ENCODE measurements at regions not wholly inside any gene's neighbourhood (a gene's known extent, or its start where the extent isn't known, plus 50 kb on each side); places are given as distances from the start of the nearest gene placed in this dataset.

DNA sequence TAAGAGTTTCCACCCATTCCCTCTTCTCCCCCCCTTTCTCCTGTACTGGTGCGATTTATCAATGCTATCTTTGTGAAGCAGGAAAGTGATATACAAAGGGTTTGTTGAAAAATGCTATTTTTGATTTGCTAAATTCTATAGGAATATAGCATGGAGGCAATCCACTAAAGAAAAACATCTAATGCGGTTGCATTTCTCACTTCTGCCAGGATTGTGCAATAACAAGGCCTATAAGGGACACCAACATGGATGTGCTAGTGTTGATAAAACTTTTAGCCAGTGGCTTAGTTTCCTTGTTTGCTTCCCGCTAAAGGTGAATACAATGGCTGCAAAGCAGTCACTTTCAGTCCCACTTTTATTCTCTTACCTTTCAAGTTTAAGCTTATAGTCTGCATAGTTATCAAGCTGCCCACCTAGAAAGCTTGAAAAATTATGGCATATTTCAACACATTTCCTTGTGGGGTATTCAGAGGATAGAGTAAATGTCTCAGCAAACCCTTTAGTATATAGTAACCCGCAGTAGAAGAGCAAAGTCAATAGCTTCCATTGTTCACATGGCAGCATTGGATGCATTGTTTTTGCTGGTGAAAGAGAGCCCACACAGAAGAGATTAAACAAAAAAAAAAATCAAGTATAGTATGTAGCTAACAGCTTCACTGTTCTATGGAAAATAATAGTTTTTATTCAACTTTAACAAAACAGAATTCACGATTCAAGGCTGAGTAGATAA lies 674.6 kb upstream of the SEMA6A start:
- DNase-seq: no peak

- no peak for DNase-seq
Observed at GRCh38 chr5:117246424-117246823, 671.8 kb upstream of the SEMA6A start.

GRCh38 chr5:117245130-117245529 lies 670.5 kb upstream of the SEMA6A start:
- no peak for DNase-seq

GRCh38 chr5:117242028-117242427 lies 667.4 kb upstream of the SEMA6A start:
- DNase-seq: no peak

DNA sequence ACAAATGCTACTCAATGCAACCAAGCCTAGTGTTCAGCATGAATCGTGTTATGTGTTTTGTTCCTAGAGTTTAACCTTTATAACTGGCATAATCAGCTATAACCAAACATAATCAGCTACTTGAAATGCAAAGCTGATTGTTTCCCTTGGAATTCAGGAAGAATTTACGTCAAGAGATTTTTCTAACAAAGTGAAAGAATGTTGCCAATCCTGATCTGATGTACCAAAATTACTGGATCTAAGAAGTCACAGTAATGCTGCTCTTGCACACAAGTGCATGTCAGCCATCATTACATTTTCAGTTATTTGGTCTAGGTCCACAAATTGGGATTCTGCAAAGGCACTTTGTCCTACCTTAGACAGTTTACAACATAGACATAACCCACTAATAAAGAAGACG lies 662.3 kb upstream of the SEMA6A start:
- no peak for DNase-seq

DNA sequence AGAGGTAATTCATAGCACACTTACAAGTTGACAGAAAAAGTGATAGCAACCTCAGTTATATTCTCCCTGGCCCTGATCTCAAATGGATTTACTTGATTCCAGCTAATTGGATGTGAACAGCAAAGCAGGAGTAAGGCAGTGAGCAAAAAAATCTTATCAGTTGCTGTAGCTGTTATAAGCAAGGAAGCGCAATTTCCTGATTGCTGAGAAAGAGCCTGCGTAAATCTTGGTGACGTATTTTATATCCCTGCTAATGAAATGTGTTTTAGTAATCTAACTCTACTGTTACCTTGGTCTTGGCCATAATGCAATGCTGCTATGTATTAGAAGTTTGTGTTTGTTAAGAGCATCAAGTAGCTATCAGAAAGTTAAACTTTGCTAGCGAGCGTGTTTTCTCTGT lies 661.2 kb upstream of the SEMA6A start:
- no peak for DNase-seq

GRCh38 chr5:117230375-117230774 lies 655.8 kb upstream of the SEMA6A start:
- no peak for DNase-seq

- DNase-seq: no peak
Observed at GRCh38 chr5:117220730-117221129, 646.1 kb upstream of the SEMA6A start.

- DNase-seq: no peak
Observed at GRCh38 chr5:117218789-117219188, 644.2 kb upstream of the SEMA6A start.

- no peak for DNase-seq
Observed at GRCh38 chr5:117212866-117213265, 638.2 kb upstream of the SEMA6A start.

- no peak for DNase-seq
Observed at GRCh38 chr5:117210796-117211195, 636.2 kb upstream of the SEMA6A start.

- no peak for DNase-seq
Observed at GRCh38 chr5:117209479-117209878, 634.9 kb upstream of the SEMA6A start.

GRCh38 chr5:117207088-117207668 lies 632.6 kb upstream of the SEMA6A start:
- no peak for DNase-seq

DNA sequence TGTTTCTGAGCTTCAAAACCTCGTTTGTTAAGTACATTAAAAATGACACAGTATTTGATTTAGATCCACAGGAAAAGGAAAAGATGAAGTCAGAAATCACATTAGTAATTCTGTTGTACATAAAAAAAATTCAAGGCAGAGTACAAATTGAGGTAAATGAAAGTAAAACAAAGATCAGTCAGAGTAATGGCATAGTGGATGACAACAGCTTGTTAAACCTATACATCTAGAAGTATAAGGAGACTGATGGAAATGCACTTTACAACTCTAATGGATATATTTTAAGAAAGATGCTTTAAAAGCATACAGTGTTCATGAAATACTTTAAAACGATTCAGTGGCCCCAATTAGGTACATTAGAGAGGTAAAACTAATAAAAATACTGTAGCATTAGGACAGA lies 631.3 kb upstream of the SEMA6A start:
- no peak for DNase-seq

GRCh38 chr5:117204926-117205869 lies 630.6 kb upstream of the SEMA6A start:
- DNase-seq: no peak

DNA sequence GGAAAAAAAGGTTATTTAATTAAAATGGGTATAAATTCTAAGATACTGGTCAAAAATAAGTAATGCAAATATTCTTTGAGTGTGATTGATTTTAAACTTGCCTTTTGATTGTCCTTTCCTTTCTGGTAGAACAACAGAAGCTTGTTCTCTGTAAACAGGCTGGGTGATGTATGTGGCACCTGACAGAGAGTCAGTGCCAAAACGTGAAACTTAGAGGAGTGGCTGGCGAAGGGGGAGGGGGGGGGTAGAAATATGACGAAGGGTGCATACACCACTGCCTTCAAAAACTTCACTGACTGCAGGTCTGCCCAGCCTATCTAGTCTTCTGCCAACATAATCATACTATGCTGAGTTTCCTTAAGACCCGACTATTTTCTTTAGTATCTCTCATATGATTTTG lies 629.8 kb upstream of the SEMA6A start:
- DNase-seq: no peak

- no peak for DNase-seq
Observed at GRCh38 chr5:117203584-117203983, 629.0 kb upstream of the SEMA6A start.

DNA sequence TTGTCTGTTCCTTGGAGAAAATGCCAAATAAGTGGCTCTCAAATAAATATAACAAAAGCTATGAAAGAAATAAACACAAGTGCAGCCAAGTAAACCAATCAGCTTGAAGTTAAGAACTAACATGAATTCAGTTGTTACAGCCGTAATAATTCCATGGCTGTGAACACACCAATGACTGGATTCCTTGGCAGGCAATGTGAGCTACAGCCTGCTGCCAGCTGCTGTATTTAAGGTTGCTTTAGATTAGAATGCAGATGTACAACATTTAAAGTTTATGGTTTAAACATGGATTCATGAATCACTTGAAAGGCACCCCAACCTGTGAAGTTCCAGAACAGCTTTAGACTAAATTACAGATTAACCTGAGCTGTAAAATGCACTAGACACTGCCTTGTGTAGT lies 626.4 kb upstream of the SEMA6A start:
- DNase-seq: no peak

GRCh38 chr5:117195076-117195475 lies 620.5 kb upstream of the SEMA6A start:
- DNase-seq: no peak

- DNase-seq: no peak
Observed at GRCh38 chr5:117191251-117191650, 616.6 kb upstream of the SEMA6A start.

- no peak for DNase-seq
Observed at GRCh38 chr5:117189784-117190183, 615.2 kb upstream of the SEMA6A start.

DNA sequence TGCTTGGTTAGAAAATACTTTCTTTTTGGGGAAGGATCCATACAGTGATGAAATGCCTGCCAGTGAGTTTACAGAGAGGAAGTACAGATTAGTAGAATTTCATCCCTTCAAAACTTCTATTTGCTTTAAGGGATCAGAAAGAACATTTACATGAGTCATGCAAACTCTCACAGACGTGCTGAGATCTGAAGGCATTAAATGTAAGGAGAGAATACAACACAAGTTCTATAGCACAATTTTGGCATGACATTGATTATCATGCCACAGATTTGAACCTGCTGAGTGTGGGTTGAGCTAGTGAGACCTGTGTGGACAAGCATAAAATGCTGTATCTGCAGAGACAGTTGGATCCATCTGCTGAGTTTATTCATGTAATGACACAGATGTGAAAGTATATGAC lies 613.6 kb upstream of the SEMA6A start:
- DNase-seq: no peak

GRCh38 chr5:117186751-117187150 lies 612.1 kb upstream of the SEMA6A start:
- no peak for DNase-seq

DNA sequence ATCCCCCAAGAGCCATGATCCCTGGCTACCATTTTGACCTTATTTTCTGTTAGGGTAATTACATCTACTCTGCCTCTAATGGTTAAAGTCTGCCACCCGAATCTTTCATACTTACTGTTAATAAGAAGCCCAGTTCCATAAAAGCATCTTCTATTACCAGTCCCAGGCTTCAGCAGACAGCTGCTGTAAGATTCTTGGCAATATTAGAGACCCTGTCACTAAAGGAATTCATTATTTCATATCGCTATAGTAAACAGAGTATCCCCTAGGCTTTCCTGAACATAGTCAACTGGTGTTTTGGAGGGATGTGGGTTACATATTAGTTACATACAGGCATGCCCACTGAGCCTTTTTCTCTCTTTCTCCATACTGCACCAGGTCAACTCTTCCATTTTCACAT lies 608.7 kb upstream of the SEMA6A start:
- DNase-seq: no peak
